ENCODE measurements at regions not wholly inside any gene's neighbourhood (a gene's known extent, or its start where the extent isn't known, plus 50 kb on each side); places are given as distances from the start of the nearest gene placed in this dataset.

GRCh38 chr6:81940451-81940985 is 188.0 kb upstream of the TENT5A start:
- H3K36me3 ChIP-seq (ENCODE audit: control insufficient read depth, insufficient read depth, low read length) = no peaks in the 10 kb centered on the region
- H3K27me3 ChIP-seq (replicated peaks; ENCODE audit: control insufficient read depth, insufficient read depth, low read length) = no peaks in the 10 kb centered on the region
- no peak for DNase-seq (ENCODE audit: extremely low read depth, insufficient read length)
- TF ChIP-seq, protein P1, sequence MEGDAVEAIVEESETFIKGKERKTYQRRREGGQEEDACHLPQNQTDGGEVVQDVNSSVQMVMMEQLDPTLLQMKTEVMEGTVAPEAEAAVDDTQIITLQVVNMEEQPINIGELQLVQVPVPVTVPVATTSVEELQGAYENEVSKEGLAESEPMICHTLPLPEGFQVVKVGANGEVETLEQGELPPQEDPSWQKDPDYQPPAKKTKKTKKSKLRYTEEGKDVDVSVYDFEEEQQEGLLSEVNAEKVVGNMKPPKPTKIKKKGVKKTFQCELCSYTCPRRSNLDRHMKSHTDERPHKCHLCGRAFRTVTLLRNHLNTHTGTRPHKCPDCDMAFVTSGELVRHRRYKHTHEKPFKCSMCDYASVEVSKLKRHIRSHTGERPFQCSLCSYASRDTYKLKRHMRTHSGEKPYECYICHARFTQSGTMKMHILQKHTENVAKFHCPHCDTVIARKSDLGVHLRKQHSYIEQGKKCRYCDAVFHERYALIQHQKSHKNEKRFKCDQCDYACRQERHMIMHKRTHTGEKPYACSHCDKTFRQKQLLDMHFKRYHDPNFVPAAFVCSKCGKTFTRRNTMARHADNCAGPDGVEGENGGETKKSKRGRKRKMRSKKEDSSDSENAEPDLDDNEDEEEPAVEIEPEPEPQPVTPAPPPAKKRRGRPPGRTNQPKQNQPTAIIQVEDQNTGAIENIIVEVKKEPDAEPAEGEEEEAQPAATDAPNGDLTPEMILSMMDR (IDR thresholded peaks at IDR 0.05; ENCODE audit: insufficient read depth, low read length, poor library complexity, severe bottlenecking) = no peak
- no peak overlapping the region for H3K4me3 ChIP-seq (replicated peaks; ENCODE audit: low read depth, low read length)

DNA sequence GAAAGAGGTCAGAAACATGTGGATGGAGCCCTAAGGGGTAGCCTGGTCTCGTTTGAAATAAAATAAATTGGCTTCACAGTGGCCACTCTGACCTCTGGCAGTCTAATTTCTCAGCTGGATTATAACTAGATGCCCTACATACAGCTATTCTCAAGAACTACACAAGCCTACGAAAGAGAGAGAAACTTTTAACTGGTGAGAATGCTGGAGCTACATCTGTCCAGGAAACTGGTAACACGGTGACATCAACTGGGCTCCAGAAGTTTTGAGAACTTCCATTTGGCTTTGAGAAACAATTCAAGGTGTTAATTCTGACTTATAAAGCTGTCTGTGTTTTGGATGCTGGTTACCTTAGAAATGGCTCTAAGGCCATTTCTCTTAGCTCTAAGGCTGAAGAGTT is 187.3 kb upstream of the TENT5A start:
- no peaks in the 10 kb centered on the region for H3K27me3 ChIP-seq (replicated peaks; ENCODE audit: control insufficient read depth, insufficient read depth, low read length)
- TF ChIP-seq, protein P1 (IDR thresholded peaks at IDR 0.05; ENCODE audit: insufficient read depth, low read length, poor library complexity, severe bottlenecking) = no peak
- no peaks in the 10 kb centered on the region for H3K36me3 ChIP-seq (ENCODE audit: control insufficient read depth, insufficient read depth, low read length)
- no peak for DNase-seq (ENCODE audit: extremely low read depth, insufficient read length)
- H3K4me3 ChIP-seq (replicated peaks; ENCODE audit: low read depth, low read length) = no peak overlapping the region

GRCh38 chr6:81938991-81939732 is 186.7 kb upstream of the TENT5A start:
- DNase-seq (ENCODE audit: extremely low read depth, insufficient read length) = no peak
- no peaks in the 10 kb centered on the region for H3K36me3 ChIP-seq (ENCODE audit: control insufficient read depth, insufficient read depth, low read length)
- no peaks in the 10 kb centered on the region for H3K27me3 ChIP-seq (replicated peaks; ENCODE audit: control insufficient read depth, insufficient read depth, low read length)
- TF ChIP-seq, protein P1 (IDR thresholded peaks at IDR 0.05; ENCODE audit: insufficient read depth, low read length, poor library complexity, severe bottlenecking) = no peak
- no peak overlapping the region for H3K4me3 ChIP-seq (replicated peaks; ENCODE audit: low read depth, low read length)

- DNase-seq (ENCODE audit: extremely low read depth, insufficient read length) = no peak
- TF ChIP-seq, protein P1 (IDR thresholded peaks at IDR 0.05; ENCODE audit: insufficient read depth, low read length, poor library complexity, severe bottlenecking) = no peak
- H3K36me3 ChIP-seq (ENCODE audit: control insufficient read depth, insufficient read depth, low read length) = no peaks in the 10 kb centered on the region
- H3K27me3 ChIP-seq (replicated peaks; ENCODE audit: control insufficient read depth, insufficient read depth, low read length) = no peaks in the 10 kb centered on the region
- H3K4me3 ChIP-seq (replicated peaks; ENCODE audit: low read depth, low read length) = no peak overlapping the region
Observed at GRCh38 chr6:81938014-81938856, 185.8 kb upstream of the TENT5A start.

- H3K4me3 ChIP-seq (replicated peaks; ENCODE audit: low read depth, low read length) = no peak overlapping the region
- no peak for DNase-seq (ENCODE audit: extremely low read depth, insufficient read length)
- no peaks in the 10 kb centered on the region for H3K27me3 ChIP-seq (replicated peaks; ENCODE audit: control insufficient read depth, insufficient read depth, low read length)
- TF ChIP-seq, protein P1 (IDR thresholded peaks at IDR 0.05; ENCODE audit: insufficient read depth, low read length, poor library complexity, severe bottlenecking) = no peak
- H3K36me3 ChIP-seq (ENCODE audit: control insufficient read depth, insufficient read depth, low read length) = no peaks in the 10 kb centered on the region
Observed at GRCh38 chr6:81937296-81937937, 184.9 kb upstream of the TENT5A start.

Measured in GM06990 (cell line).